ENCODE measurements at regions not wholly inside any gene's neighbourhood (a gene's known extent, or its start where the extent isn't known, plus 50 kb on each side); places are given as distances from the start of the nearest gene placed in this dataset.

- no peaks in the 10 kb centered on the region for H3K9me3 Mint-ChIP-seq
- H3K4me3 Mint-ChIP-seq, result peak overlapping the region; percentile 87
These were observed 95.5 kb upstream of the MSX1 start for GRCh38 chr4:4763822-4764557.

GRCh38 chr4:4762909-4763821, 96.3 kb upstream of the MSX1 start:
- Mint-ChIP-seq H3K27ac (peak overlapping the region in 1 of 2 donors; percentile 61), H3K4me1 (ENCODE audit: low read depth in 2 of 2) (peaks cover 10% of the 10 kb centered on the region in 2 donors), H3K4me3 (peak overlapping the region; percentile 87), H3K9me3 (no peaks in the 10 kb centered on the region), H3K27me3 (peaks cover 4 to 7% of the 10 kb centered on the region in 2 donors), H3K36me3 (no peaks in the 10 kb centered on the region)
- DNase-seq (ENCODE audit: low spot score) (no peak), ATAC-seq (peak; percentile 73 to 93)

More at GRCh38 chr4:4763822-4764557, 95.5 kb upstream of the MSX1 start:
- ATAC-seq, result no peak
- H3K27ac Mint-ChIP-seq, result no peak overlapping the region
- DNase-seq (ENCODE audit: low spot score), result no peak
- peaks cover 4 to 7% of the 10 kb centered on the region in 2 donors for H3K27me3 Mint-ChIP-seq
- H3K36me3 Mint-ChIP-seq, result no peaks in the 10 kb centered on the region
- H3K4me1 Mint-ChIP-seq (ENCODE audit: low read depth in 2 of 2), result peaks cover 10% of the 10 kb centered on the region in 2 donors

GRCh38 chr4:4762300-4762699, 97.2 kb upstream of the MSX1 start:
- ATAC-seq (no peak), DNase-seq (ENCODE audit: low spot score) (no peak)
- Mint-ChIP-seq H3K4me1 (ENCODE audit: low read depth in 2 of 2) (peaks cover 10% of the 10 kb centered on the region in 2 donors), H3K4me3 (no peak overlapping the region), H3K36me3 (no peaks in the 10 kb centered on the region), H3K9me3 (no peaks in the 10 kb centered on the region), H3K27me3 (peaks cover 4 to 7% of the 10 kb centered on the region in 2 donors), H3K27ac (no peak overlapping the region)

- no peak for DNase-seq (ENCODE audit: low spot score)
- Mint-ChIP-seq H3K9me3 (no peaks in the 10 kb centered on the region), H3K4me3 (no peak overlapping the region), H3K27me3 (peaks cover 4 to 7% of the 10 kb centered on the region in 2 donors), H3K4me1 (ENCODE audit: low read depth in 2 of 2) (peaks cover 10% of the 10 kb centered on the region in 2 donors), H3K27ac (no peak overlapping the region), H3K36me3 (no peaks in the 10 kb centered on the region)
- no peak for ATAC-seq
These were observed 98.1 kb upstream of the MSX1 start for GRCh38 chr4:4761128-4761982.

- DNase-seq (ENCODE audit: low spot score) (no peak), ATAC-seq (no peak)
- H3K27me3 Mint-ChIP-seq, result peaks cover 4 to 7% of the 10 kb centered on the region in 2 donors
- no peak overlapping the region for H3K27ac Mint-ChIP-seq
- H3K9me3 Mint-ChIP-seq, result no peaks in the 10 kb centered on the region
- no peaks in the 10 kb centered on the region for H3K36me3 Mint-ChIP-seq
- no peak overlapping the region for H3K4me3 Mint-ChIP-seq
- peaks cover 10% of the 10 kb centered on the region in 2 donors for H3K4me1 Mint-ChIP-seq (ENCODE audit: low read depth in 2 of 2)
These were observed 99.6 kb upstream of the MSX1 start for GRCh38 chr4:4759883-4760282.

DNA sequence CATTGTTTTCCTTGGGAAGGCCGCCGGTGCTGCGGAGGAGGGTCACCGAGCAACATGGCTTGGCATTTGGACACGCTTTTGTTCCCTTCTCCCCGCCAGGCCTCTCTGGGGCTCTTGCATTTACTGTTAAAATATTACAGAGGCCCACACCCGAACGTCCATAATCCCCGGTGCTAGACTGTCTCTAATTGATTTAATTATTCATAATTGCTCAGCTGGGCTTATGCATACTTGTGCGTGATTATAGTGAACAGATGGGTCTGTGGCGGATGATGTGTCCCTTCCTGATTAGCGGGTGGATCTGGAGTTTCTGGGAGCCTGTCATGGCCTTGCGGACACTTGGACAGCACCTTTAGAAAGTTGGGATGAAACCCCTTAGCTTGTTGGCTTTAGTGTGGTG, 100.2 kb upstream of the MSX1 start:
- Mint-ChIP-seq H3K27me3 (peaks cover under 1 to 1% of the 10 kb centered on the region in 2 donors), H3K4me3 (no peak overlapping the region), H3K9me3 (no peaks in the 10 kb centered on the region), H3K36me3 (no peaks in the 10 kb centered on the region), H3K4me1 (ENCODE audit: low read depth in 2 of 2) (peaks cover 10% of the 10 kb centered on the region in 2 donors), H3K27ac (no peak overlapping the region)
- DNase-seq (ENCODE audit: low spot score) (no peak), ATAC-seq (no peak)

DNA sequence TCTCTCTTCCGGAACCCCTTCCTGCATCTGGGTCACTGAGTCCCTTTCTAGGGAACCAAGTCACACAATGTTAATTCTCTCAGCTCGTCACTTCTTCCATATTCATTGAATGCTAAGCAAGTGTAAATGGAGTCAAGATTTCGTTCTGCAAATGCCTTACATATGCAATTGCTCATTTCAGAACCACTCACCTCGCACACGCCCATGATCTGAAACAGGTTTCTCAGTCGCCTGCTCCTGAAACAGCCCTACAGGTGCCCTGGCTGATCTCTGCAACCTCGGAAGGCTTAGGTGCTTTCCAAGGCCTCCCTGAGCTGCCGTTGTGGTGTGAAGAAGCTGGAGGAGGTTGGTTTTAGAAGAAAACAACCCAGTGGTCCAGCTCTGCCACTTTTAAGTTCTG, 100.8 kb upstream of the MSX1 start:
- Mint-ChIP-seq H3K9me3 (no peaks in the 10 kb centered on the region), H3K36me3 (no peaks in the 10 kb centered on the region), H3K27ac (no peak overlapping the region), H3K27me3 (peaks cover 0 to 6% of the 10 kb centered on the region in 2 donors), H3K4me3 (no peak overlapping the region), H3K4me1 (ENCODE audit: low read depth in 2 of 2) (peaks cover 9 to 10% of the 10 kb centered on the region in 2 donors)
- DNase-seq (ENCODE audit: low spot score), result no peak
- no peak for ATAC-seq

DNA sequence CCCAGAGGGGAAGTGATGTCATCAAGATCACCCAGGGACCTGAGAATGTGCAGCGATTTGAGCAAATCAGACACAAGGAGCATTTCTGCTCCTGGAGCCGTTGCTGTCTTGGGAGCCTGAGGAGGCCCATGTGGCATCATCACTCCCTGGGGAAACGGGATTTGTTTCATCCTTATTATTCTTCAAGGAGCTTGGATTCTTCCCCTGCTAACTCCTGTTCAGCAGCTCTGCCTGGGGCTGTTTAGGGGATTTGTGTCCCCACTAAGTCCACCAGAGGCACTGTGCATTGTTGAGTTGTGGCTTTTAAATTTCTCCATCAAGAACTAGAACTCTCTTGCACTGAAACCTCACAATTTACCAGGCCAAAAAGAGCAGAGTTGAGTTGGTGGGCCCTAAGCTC, 104.2 kb upstream of the MSX1 start:
- Mint-ChIP-seq H3K4me1 (ENCODE audit: low read depth in 2 of 2) (no peaks in the 10 kb centered on the region), H3K27me3 (peaks cover 0 to 12% of the 10 kb centered on the region in 2 donors), H3K9me3 (no peaks in the 10 kb centered on the region), H3K36me3 (no peaks in the 10 kb centered on the region), H3K27ac (no peak overlapping the region), H3K4me3 (no peak overlapping the region)
- DNase-seq (ENCODE audit: low spot score) (no peak), ATAC-seq (no peak)

GRCh38 chr4:4754641-4755040, 104.8 kb upstream of the MSX1 start:
- Mint-ChIP-seq H3K27me3 (peaks cover 0 to 12% of the 10 kb centered on the region in 2 donors), H3K27ac (no peak overlapping the region), H3K4me1 (ENCODE audit: low read depth in 2 of 2) (no peaks in the 10 kb centered on the region), H3K36me3 (no peaks in the 10 kb centered on the region), H3K9me3 (no peaks in the 10 kb centered on the region), H3K4me3 (no peak overlapping the region)
- ATAC-seq (no peak), DNase-seq (ENCODE audit: low spot score) (no peak)

DNA sequence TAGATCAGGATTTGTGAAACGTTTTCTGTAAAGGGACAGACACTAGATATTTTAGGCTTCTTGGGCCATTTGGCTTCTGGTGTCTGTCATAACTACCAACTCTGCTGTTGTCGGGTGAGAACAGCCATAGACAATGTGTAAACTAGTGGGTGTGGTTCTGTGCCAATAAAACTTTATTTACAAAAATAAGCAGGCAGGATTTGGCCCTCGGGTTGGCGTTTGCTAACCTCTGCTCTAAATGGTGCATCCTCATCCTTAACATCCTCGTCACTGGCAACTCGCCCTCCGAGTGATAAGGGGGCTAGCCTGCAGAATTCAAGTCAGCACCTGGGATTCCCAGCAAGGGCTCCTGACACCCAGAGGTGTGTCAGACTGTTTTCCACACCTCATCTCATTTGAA, 105.8 kb upstream of the MSX1 start:
- peaks cover 0 to 12% of the 10 kb centered on the region in 2 donors for H3K27me3 Mint-ChIP-seq

DNA sequence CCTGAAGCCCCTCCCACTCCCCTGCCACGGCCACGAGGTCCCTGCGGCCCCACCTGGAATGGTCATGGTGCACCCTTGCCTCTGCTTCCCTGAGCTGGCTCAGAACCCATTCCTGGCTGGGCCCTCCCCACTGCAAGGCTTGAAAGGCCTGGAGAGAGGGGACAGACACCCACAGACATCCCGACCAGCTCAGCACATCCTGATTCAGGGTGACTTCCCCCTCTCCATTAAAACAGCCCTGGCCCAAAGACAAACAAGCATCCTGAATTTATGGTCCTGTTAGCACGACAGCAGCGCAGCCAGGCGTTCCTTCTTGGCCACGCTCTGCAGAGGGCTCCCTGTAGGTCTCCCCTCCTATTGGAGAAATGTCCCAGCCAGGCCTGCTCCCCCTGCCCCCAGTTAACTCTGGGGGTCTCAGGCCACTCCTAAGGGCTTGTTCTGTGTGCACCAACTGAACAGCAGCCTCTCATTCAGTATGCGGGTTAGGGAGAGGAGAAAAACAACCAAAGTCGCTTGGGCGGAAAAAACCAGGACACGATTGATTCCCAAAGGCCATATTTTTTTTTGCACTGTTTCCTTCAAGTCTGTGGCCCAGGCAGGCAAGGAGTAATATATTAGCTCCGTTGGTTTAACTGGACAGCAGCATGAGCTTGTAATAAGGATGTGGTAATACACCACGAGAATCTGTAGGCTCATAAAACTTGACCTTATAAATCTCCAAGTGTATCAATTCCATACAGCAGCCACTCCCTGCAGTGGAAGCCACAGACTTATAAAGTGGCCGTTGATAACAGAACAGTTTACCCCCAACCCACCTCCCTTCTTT, 106.7 kb upstream of the MSX1 start:
- H3K27me3 Mint-ChIP-seq, result peaks cover 0 to 12% of the 10 kb centered on the region in 2 donors
- H3K4me3 Mint-ChIP-seq, result no peak overlapping the region
- no peaks in the 10 kb centered on the region for H3K36me3 Mint-ChIP-seq
- ATAC-seq (no peak), DNase-seq (ENCODE audit: low spot score) (no peak)
- H3K9me3 Mint-ChIP-seq, result no peaks in the 10 kb centered on the region
- H3K4me1 Mint-ChIP-seq (ENCODE audit: low read depth in 2 of 2), result no peaks in the 10 kb centered on the region
- H3K27ac Mint-ChIP-seq, result no peak overlapping the region

More for the DNA sequence above, 105.8 kb upstream of the MSX1 start:
- DNase-seq (ENCODE audit: low spot score), result no peak
- no peak for ATAC-seq
- H3K9me3 Mint-ChIP-seq, result no peaks in the 10 kb centered on the region
- no peak overlapping the region for H3K4me3 Mint-ChIP-seq
- H3K4me1 Mint-ChIP-seq (ENCODE audit: low read depth in 2 of 2), result no peaks in the 10 kb centered on the region
- H3K27ac Mint-ChIP-seq, result no peak overlapping the region
- no peaks in the 10 kb centered on the region for H3K36me3 Mint-ChIP-seq

GRCh38 chr4:4752025-4752424, 107.4 kb upstream of the MSX1 start:
- no peaks in the 10 kb centered on the region for H3K4me1 Mint-ChIP-seq (ENCODE audit: low read depth in 2 of 2)
- H3K27me3 Mint-ChIP-seq, result peaks cover 0 to 12% of the 10 kb centered on the region in 2 donors
- no peaks in the 10 kb centered on the region for H3K9me3 Mint-ChIP-seq
- no peak overlapping the region for H3K4me3 Mint-ChIP-seq
- H3K36me3 Mint-ChIP-seq, result peaks cover 4% of the 10 kb centered on the region
- ATAC-seq (no peak), DNase-seq (ENCODE audit: low spot score) (no peak)
- no peak overlapping the region for H3K27ac Mint-ChIP-seq

DNA sequence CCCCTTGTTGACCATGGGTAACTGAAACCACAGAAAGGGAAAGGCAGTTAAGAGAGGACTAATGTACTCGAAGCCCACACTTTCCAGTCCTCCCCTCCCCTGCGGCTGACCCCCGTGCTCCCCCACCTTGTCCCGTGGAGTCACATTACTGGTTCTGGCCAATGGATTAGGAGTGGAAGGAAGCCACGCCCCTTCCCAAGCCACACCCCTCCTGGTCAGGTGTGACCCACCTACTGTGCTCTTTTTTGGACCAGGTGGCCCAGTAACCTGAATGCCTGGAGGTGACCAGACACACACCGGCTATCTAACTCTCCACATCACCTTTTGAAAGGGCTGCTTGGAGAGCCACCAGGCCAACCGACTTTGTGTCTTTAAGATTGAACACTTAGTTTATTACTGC, 109.3 kb upstream of the MSX1 start:
- Mint-ChIP-seq H3K27ac (no peak overlapping the region), H3K36me3 (peaks cover 6% of the 10 kb centered on the region), H3K27me3 (peaks cover 0 to 12% of the 10 kb centered on the region in 2 donors), H3K4me3 (no peak overlapping the region), H3K4me1 (ENCODE audit: low read depth in 2 of 2) (no peaks in the 10 kb centered on the region), H3K9me3 (no peaks in the 10 kb centered on the region)
- DNase-seq (ENCODE audit: low spot score) (no peak), ATAC-seq (no peak)

All from natural killer cell treated with Interleukin-12 subunit alpha and Interleukin-12 subunit beta and Interleukin-15 and Interleukin-18, amount 100 ng/mL, for 72 hours (primary cell).